ENCODE measurements at regions not wholly inside any gene's neighbourhood (a gene's known extent, or its start where the extent isn't known, plus 50 kb on each side); places are given as distances from the start of the nearest gene placed in this dataset.

DNA sequence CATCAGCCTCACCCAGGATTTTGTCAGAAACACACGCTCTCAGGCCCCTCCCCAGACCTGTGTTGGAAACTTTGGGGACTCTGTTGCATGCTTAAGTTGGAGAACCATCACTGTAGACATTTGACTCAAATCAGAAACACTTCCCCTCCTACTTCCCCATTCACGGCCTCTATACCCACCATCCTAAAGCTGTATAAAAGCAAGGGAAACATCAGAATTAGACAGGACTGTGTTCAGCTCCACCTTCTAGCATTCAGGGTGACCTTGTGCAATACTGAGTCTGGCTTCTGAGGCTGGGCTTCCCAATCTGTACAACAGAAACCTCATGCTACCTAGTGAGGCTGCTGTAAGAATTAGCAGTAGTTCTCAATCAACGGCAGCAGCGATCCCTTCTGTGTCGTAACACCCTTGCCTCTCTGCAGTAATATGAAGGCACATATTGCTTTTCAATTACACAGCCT lies 252.3 kb downstream of the LY86 start:
- H3K4me3 Mint-ChIP-seq: no peak overlapping the region
- Histone ChIP-seq H3K79me2 (replicated peaks; ENCODE audit: insufficient read depth) (no peaks in the 10 kb centered on the region), H3F3A (replicated peaks; ENCODE audit: low read depth) (no peaks in the 10 kb centered on the region), H4K20me1 (replicated peaks; ENCODE audit: insufficient read depth) (no peaks in the 10 kb centered on the region), H3K4me2 (no peak overlapping the region), H3K9me2 (ENCODE audit: insufficient read depth) (0 out of 2 replicates have a peak, but pooled peaks cover 4% of the 10 kb centered on the region), H3K36me3 (ENCODE audit: insufficient read depth) (no peaks in the 10 kb centered on the region), H2AFZ (no peak overlapping the region), H3K27ac (ENCODE audit: low read depth) (no peak overlapping the region), H3K4me1 (ENCODE audit: insufficient read depth) (no peaks in the 10 kb centered on the region), H3K4me3 (no peak overlapping the region), H3K27me3 (ENCODE audit: insufficient read depth) (no peaks in the 10 kb centered on the region)
- TF ChIP-seq ZNF114 (CRISPR knock-in tag; IDR thresholded peaks at IDR 0.05) (no peak), NANOG (IDR thresholded peaks at IDR 0.05; ENCODE audit: borderline replicate concordance) (no peak), STAT1 (IDR thresholded peaks at IDR 0.05; ENCODE audit: unreplicated experiment) (no peak), CREB1 (CRISPR knock-in tag; IDR thresholded peaks at IDR 0.05; ENCODE audit: low read depth) (no peak), ZNF462 (CRISPR knock-in tag; IDR thresholded peaks at IDR 0.05) (no peak), ZNF331 (CRISPR knock-in tag; IDR thresholded peaks at IDR 0.05; ENCODE audit: low read depth) (no peak), JUNB (IDR thresholded peaks at IDR 0.05; ENCODE audit: unreplicated experiment) (no peak), ETS1 (IDR thresholded peaks at IDR 0.05) (no peak), REST (IDR thresholded peaks at IDR 0.05; ENCODE audit: unreplicated experiment) (no peak), EZH2phosphoT487 (IDR thresholded peaks at IDR 0.05; ENCODE audit: unreplicated experiment) (no peak), POLR2AphosphoS5 (IDR thresholded peaks at IDR 0.05; ENCODE audit: low read depth) (no peak), EZH2 (IDR thresholded peaks at IDR 0.05; ENCODE audit: low read depth, unreplicated experiment) (no peak)
- TF ChIP-seq, protein P1, sequence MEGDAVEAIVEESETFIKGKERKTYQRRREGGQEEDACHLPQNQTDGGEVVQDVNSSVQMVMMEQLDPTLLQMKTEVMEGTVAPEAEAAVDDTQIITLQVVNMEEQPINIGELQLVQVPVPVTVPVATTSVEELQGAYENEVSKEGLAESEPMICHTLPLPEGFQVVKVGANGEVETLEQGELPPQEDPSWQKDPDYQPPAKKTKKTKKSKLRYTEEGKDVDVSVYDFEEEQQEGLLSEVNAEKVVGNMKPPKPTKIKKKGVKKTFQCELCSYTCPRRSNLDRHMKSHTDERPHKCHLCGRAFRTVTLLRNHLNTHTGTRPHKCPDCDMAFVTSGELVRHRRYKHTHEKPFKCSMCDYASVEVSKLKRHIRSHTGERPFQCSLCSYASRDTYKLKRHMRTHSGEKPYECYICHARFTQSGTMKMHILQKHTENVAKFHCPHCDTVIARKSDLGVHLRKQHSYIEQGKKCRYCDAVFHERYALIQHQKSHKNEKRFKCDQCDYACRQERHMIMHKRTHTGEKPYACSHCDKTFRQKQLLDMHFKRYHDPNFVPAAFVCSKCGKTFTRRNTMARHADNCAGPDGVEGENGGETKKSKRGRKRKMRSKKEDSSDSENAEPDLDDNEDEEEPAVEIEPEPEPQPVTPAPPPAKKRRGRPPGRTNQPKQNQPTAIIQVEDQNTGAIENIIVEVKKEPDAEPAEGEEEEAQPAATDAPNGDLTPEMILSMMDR (conservative IDR thresholded peaks at IDR 0.05; ENCODE audit: low read depth in 2 of 2): no peak
- ATAC-seq (no peak), DNase-seq (ENCODE audit: low spot score) (no peak)
- H3K36me3 Mint-ChIP-seq (ENCODE audit: low read depth): no peaks in the 10 kb centered on the region
- peaks cover 10% of the 10 kb centered on the region for H3K4me1 Mint-ChIP-seq
- no peak overlapping the region for H3K27ac Mint-ChIP-seq
- peaks cover 2% of the 10 kb centered on the region for H3K27me3 Mint-ChIP-seq (ENCODE audit: insufficient read depth, low read depth, poor library complexity)
- peaks cover 4% of the 10 kb centered on the region; the same call in 1 of the 3 replicates for H3K9me3 Mint-ChIP-seq
